H9 (cell line): ENCODE measurements at regions not wholly inside any gene's neighbourhood (a gene's known extent, or its start where the extent isn't known, plus 50 kb on each side); places are given as distances from the start of the nearest gene placed in this dataset.

ENCODE experiments used
- DNase-seq: peaks from one replicate; pipeline ENCODE4 v3.0.0-alpha.2; 2017
- H2AFZ ChIP-seq: one replicate; pipeline ENCODE4 v1.6.1; 2013; ENCODE audit warnings: mild to moderate bottlenecking, low read length, control low read depth, moderate library complexity
- H2AK5ac ChIP-seq: 2 replicates; pipeline ENCODE4 v1.6.1; 2013; ENCODE audit warnings: low read length, control low read depth, mixed read lengths; ENCODE audit not compliant: insufficient read length
- H2BK120ac ChIP-seq: one replicate; pipeline ENCODE4 v1.6.1; 2013; ENCODE audit warnings: low read depth, mild to moderate bottlenecking, low read length, control low read depth, inconsistent platforms; ENCODE audit not compliant: poor library complexity, severe bottlenecking
- H2BK12ac ChIP-seq: 2 replicates; pipeline ENCODE4 v1.6.1; 2013; ENCODE audit warnings: low read length, control low read depth, mixed read lengths, low read depth; ENCODE audit not compliant: insufficient read length
- H2BK15ac ChIP-seq: 2 replicates; pipeline ENCODE4 v1.6.1; 2013; ENCODE audit warnings: low read depth, low read length, control low read depth
- H2BK20ac ChIP-seq: one replicate; pipeline ENCODE4 v1.6.1; 2013; ENCODE audit warnings: low read depth, mild to moderate bottlenecking, low read length, control low read depth, inconsistent platforms; ENCODE audit not compliant: poor library complexity, severe bottlenecking
- H2BK5ac ChIP-seq: 2 replicates; pipeline ENCODE4 v1.6.1; 2013; ENCODE audit warnings: low read length, control low read depth, mixed read lengths; ENCODE audit not compliant: insufficient read length
- H3K14ac ChIP-seq: 2 replicates; pipeline ENCODE4 v1.6.1; 2013; ENCODE audit warnings: low read length, control low read depth; ENCODE audit not compliant: insufficient read depth
- H3K18ac ChIP-seq: 2 replicates; pipeline ENCODE4 v1.6.1; 2013; ENCODE audit warnings: low read depth, mild to moderate bottlenecking, mixed read lengths, low read length, control low read depth; ENCODE audit not compliant: insufficient read length
- H3K23ac ChIP-seq: 2 replicates; pipeline ENCODE4 v1.6.1; 2013; ENCODE audit warnings: low read length, control low read depth, mixed read lengths, low read depth; ENCODE audit not compliant: insufficient read length
- H3K23me2 ChIP-seq: 2 replicates; pipeline ENCODE4 v1.6.1; 2013; ENCODE audit warnings: low read depth, mild to moderate bottlenecking, mixed read lengths, low read length, control low read depth; ENCODE audit not compliant: insufficient read length, poor library complexity, severe bottlenecking
- H3K27ac ChIP-seq: 2 replicates; pipeline ENCODE4 v1.5.1; 2013; ENCODE audit warnings: low read length, control low read depth, mixed read lengths, low read depth; ENCODE audit not compliant: insufficient read length
- H3K27me3 ChIP-seq: 2 replicates; pipeline ENCODE4 v1.6.1; 2013; ENCODE audit warnings: low read length, control low read depth, inconsistent platforms; ENCODE audit not compliant: insufficient read depth
- H3K4ac ChIP-seq: 2 replicates; pipeline ENCODE4 v1.6.1; 2013; ENCODE audit warnings: low read depth, mild to moderate bottlenecking, control low read depth, inconsistent platforms, low read length, moderate library complexity
- H3K4me1 ChIP-seq: 2 replicates; pipeline ENCODE4 v1.6.1; 2013; ENCODE audit warnings: low read length, control low read depth, inconsistent platforms; ENCODE audit not compliant: insufficient read depth
- H3K4me2 ChIP-seq: 2 replicates; pipeline ENCODE4 v1.6.1; 2013; ENCODE audit warnings: low read length, control low read depth, mixed read lengths; ENCODE audit not compliant: insufficient read length, insufficient read depth
- H3K56ac ChIP-seq: 2 replicates; pipeline ENCODE4 v1.6.1; 2013; ENCODE audit warnings: low read depth, mild to moderate bottlenecking, mixed read lengths, low read length, control low read depth; ENCODE audit not compliant: insufficient read length
- H3K79me1 ChIP-seq: 2 replicates; pipeline ENCODE4 v1.6.1; 2013; ENCODE audit warnings: low read depth, mild to moderate bottlenecking, moderate library complexity, low read length, control low read depth, inconsistent platforms; ENCODE audit not compliant: insufficient read depth, poor library complexity, severe bottlenecking
- H3K79me2 ChIP-seq: 2 replicates; pipeline ENCODE4 v1.6.1; 2013; ENCODE audit warnings: low read length, control low read depth, inconsistent platforms; ENCODE audit not compliant: insufficient read depth
- H3K9ac ChIP-seq: 2 replicates; pipeline ENCODE4 v1.6.1; 2013; ENCODE audit warnings: low read length, control low read depth, mixed read lengths; ENCODE audit not compliant: insufficient read length; ENCODE audit errors: extremely low read depth
- H3K9me3 ChIP-seq: one replicate; pipeline ENCODE4 v1.6.1; 2013; ENCODE audit warnings: low read depth, low read length, inconsistent platforms; ENCODE audit not compliant: control insufficient read depth
- H3T11ph ChIP-seq: one replicate; pipeline ENCODE4 v1.6.1; 2013; ENCODE audit warnings: mild to moderate bottlenecking, low read length, control low read depth, inconsistent platforms
- H4K20me1 ChIP-seq: one replicate; pipeline ENCODE4 v1.6.1; 2013; ENCODE audit not compliant: control insufficient read depth, insufficient read length, insufficient read depth
- H4K5ac ChIP-seq: 2 replicates; pipeline ENCODE4 v1.6.1; 2013; ENCODE audit warnings: low read depth, mild to moderate bottlenecking, mixed read lengths, low read length, control low read depth; ENCODE audit not compliant: insufficient read length
- H4K8ac ChIP-seq: replicated peaks from 2 replicates; pipeline ENCODE4 v1.6.1; 2013; ENCODE audit warnings: low read length, control low read depth, mixed read lengths, low read depth; ENCODE audit not compliant: insufficient read length
- H4K91ac ChIP-seq: 2 replicates; pipeline ENCODE4 v1.6.1; 2013; ENCODE audit warnings: low read depth, mild to moderate bottlenecking, moderate library complexity, mixed read lengths, low read length, control low read depth; ENCODE audit not compliant: insufficient read length
- H3K27ac Mint-ChIP-seq, 3 experiments: 2 replicates in 2 of 3; 3 replicates in 1 of 3; pipeline ENCODE4 v1.8.0; 2020 to 2021; ENCODE audit warnings: mixed read lengths in 3 of 3, mild to moderate bottlenecking in 1 of 3, moderate library complexity in 1 of 3
- H3K27me3 Mint-ChIP-seq: 2 replicates; pipeline ENCODE4 v1.8.0; 2021; ENCODE audit warnings: low read depth, mild to moderate bottlenecking, moderate library complexity, mixed read lengths
- H3K36me3 Mint-ChIP-seq, 3 experiments: 2 replicates in 2 of 3; 3 replicates in 1 of 3; pipeline ENCODE4 v1.8.0; 2020 to 2021; ENCODE audit warnings: low read depth in 3 of 3, mixed read lengths in 3 of 3; ENCODE audit not compliant: insufficient read depth in 1 of 3
- H3K4me1 Mint-ChIP-seq, 2 experiments: 2 replicates each; pipeline ENCODE4 v1.8.0; 2020; ENCODE audit warnings: mixed read lengths in 2 of 2
- H3K4me3 Mint-ChIP-seq, 2 experiments: 2 replicates in 1 of 2; 3 replicates in 1 of 2; pipeline ENCODE4 v1.8.0; 2020 to 2021; ENCODE audit warnings: mild to moderate bottlenecking in 2 of 2, mixed read lengths in 2 of 2, moderate library complexity in 1 of 2
- H3K9me3 Mint-ChIP-seq, 2 experiments: 2 replicates in 1 of 2; 3 replicates in 1 of 2; pipeline ENCODE4 v1.8.0; 2020; ENCODE audit warnings: mild to moderate bottlenecking in 2 of 2, mixed read lengths in 2 of 2, moderate library complexity in 1 of 2
- CTCF ChIP-seq: fragments of 200-600 bp; sonication (generic); conservative IDR thresholded peaks from 3 replicates; pipeline ENCODE4 v1.8.0; 2021; ENCODE audit warnings: antibody characterized with exemption, mild to moderate bottlenecking
- WGBS: extraction: QIAGEN DNeasy Blood & Tissue Kit; methylation state at CpG from one replicate; pipeline ENCODE4 v1.1.7; 2013; ENCODE audit warnings: missing lambda C conversion rate, low lambda C conversion rate, mixed read lengths; ENCODE audit not compliant: insufficient read length; ENCODE audit errors: extremely low coverage; 5-methylcytosine and 5-hydroxymethylcytosine counted together

DNA sequence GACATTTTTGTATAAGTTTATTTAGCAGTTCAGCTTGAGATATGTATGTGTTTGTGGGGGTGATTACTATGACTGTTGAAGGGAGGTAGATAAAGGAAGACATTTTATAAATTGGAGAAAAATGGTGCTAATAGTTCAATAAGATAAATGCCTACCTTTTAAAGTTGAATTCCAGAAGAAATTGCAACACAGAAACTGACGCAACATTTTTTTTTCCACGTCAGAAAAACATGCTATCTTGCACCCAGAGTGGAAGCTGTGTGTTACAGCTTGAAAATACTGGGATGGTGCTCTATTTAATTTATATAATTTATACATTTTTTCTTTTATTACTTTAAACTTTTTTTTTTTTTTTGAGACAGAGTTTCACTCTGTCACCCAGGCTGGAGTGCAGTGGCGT is 171.7 kb downstream of the WNT5A start:
- Histone ChIP-seq H4K8ac (no peak overlapping the region), H3K4me1 (no peaks in the 10 kb centered on the region)

More for the DNA sequence above, 171.7 kb downstream of the WNT5A start:
- Histone ChIP-seq H4K91ac (no peak overlapping the region), H3K79me1 (no peaks in the 10 kb centered on the region), H3K27me3 (no peaks in the 10 kb centered on the region), H3K79me2 (no peaks in the 10 kb centered on the region), H2BK12ac (no peak overlapping the region), H2AFZ (no peak overlapping the region), H3K27ac (no peak overlapping the region), H3K4me2 (no peak overlapping the region), H3K14ac (no peak overlapping the region), H3K9me3 (no peaks in the 10 kb centered on the region), H3K4ac (no peak overlapping the region), H3K23me2 (no peaks in the 10 kb centered on the region), H2BK120ac (no peak overlapping the region), H3K23ac (no peak overlapping the region), H2BK15ac (no peak overlapping the region), H3K18ac (no peak overlapping the region), H3K56ac (no peak overlapping the region), H2AK5ac (no peak overlapping the region), H2BK20ac (no peak overlapping the region), H2BK5ac (no peak overlapping the region), H3K9ac (no peak overlapping the region), H4K20me1 (no peaks in the 10 kb centered on the region), H4K5ac (no peak overlapping the region), H3T11ph (no peak overlapping the region)
- no peak for DNase-seq
- Mint-ChIP-seq H3K27me3 (no peaks in the 10 kb centered on the region), H3K27ac (no peak overlapping the region), H3K9me3 (no peaks in the 10 kb centered on the region), H3K4me1 (0 out of 4 replicates have a peak, but pooled peaks cover 0 to 2% of the 10 kb centered on the region in 2 experiments), H3K4me3 (no peak overlapping the region), H3K36me3 (no peaks in the 10 kb centered on the region)
- no peak for TF ChIP-seq CTCF
- WGBS: no CpG with 5 or more reads among the region's 3 CpGs
